Keratinocyte (primary cell): ENCODE measurements at regions not wholly inside any gene's neighbourhood (a gene's known extent, or its start where the extent isn't known, plus 50 kb on each side); places are given as distances from the start of the nearest gene placed in this dataset.

Source experiments
- DNase-seq: peaks from one replicate; pipeline ENCODE4 v3.0.0-alpha.2; 2011; ENCODE audit warnings: low read depth, missing footprints, low spot score
- FAIRE-seq: peaks from 2 replicates; lab custom pipeline; 2011; peaks lifted over from hg19 to GRCh38; lab: Jason Lieb, UNC
- H2AFZ ChIP-seq: 2 replicates; pipeline ENCODE4 v1.6.0; 2012; ENCODE audit warnings: low read length, control low read depth, inconsistent platforms; ENCODE audit not compliant: control insufficient read depth
- H3K27ac ChIP-seq: 2 replicates; pipeline ENCODE4 v1.5.1; 2011; ENCODE audit warnings: low read length; ENCODE audit not compliant: control insufficient read depth, insufficient read depth
- H3K27me3 ChIP-seq: 3 replicates; pipeline ENCODE4 v1.6.0; 2011; ENCODE audit warnings: low read length; ENCODE audit not compliant: control insufficient read depth, insufficient read depth; ENCODE audit errors: extremely low read depth
- H3K36me3 ChIP-seq, 2 experiments: 2 replicates in 1 of 2; 3 replicates in 1 of 2; pipeline ENCODE4 v1.5.1; 2011; ENCODE audit warnings: low read length in 2 of 2, mild to moderate bottlenecking in 1 of 2; ENCODE audit not compliant: control insufficient read depth in 2 of 2, insufficient read depth in 2 of 2; ENCODE audit errors: extremely low read depth in 1 of 2
- H3K4me1 ChIP-seq: 3 replicates; pipeline ENCODE4 v1.5.1; 2011; ENCODE audit warnings: low read length; ENCODE audit not compliant: control insufficient read depth, insufficient read depth; ENCODE audit errors: extremely low read depth
- H3K4me2 ChIP-seq: 3 replicates; pipeline ENCODE4 v1.6.0; 2011; ENCODE audit warnings: low read depth, low read length; ENCODE audit not compliant: control insufficient read depth, insufficient read depth; ENCODE audit errors: extremely low read depth
- H3K4me3 ChIP-seq, 3 experiments: fragments of 200-600 bp in 1 of 3; sonication (generic) in 1 of 3; 2 replicates in 2 of 3; 3 replicates in 1 of 3; pipeline ENCODE4 v1.5.1; 2011 to 2016; ENCODE audit warnings: low read length in 3 of 3, mild to moderate bottlenecking in 3 of 3, control low read depth in 2 of 3, inconsistent platforms in 1 of 3, low read depth in 1 of 3, mixed read lengths in 1 of 3, mixed run types in 1 of 3, moderate library complexity in 1 of 3; ENCODE audit not compliant: control insufficient read depth in 2 of 3, insufficient read depth in 2 of 3; ENCODE audit errors: extremely low read depth in 1 of 3
- H3K79me2 ChIP-seq: 2 replicates; pipeline ENCODE4 v1.6.0; 2012; ENCODE audit warnings: low read length; ENCODE audit not compliant: control insufficient read depth, insufficient read depth
- H3K9ac ChIP-seq: 3 replicates; pipeline ENCODE4 v1.6.0; 2011; ENCODE audit warnings: low read length; ENCODE audit not compliant: control insufficient read depth, insufficient read depth; ENCODE audit errors: extremely low read depth
- H3K9me1 ChIP-seq: 3 replicates; pipeline ENCODE4 v1.6.0; 2011; ENCODE audit warnings: low read length; ENCODE audit not compliant: control insufficient read depth, insufficient read depth; ENCODE audit errors: extremely low read depth
- H3K9me3 ChIP-seq: 2 replicates; pipeline ENCODE4 v1.5.1; 2012; ENCODE audit warnings: low read depth, low read length; ENCODE audit not compliant: control insufficient read depth
- H4K20me1 ChIP-seq: 3 replicates; pipeline ENCODE4 v1.6.0; 2011; ENCODE audit warnings: low read length; ENCODE audit not compliant: control insufficient read depth, insufficient read depth; ENCODE audit errors: extremely low read depth
- CTCF ChIP-seq, 3 experiments: IDR thresholded peaks in 1 of 3; conservative IDR thresholded peaks in 1 of 3; optimal IDR thresholded peaks in 1 of 3; 2 replicates in 2 of 3; 3 replicates in 1 of 3; pipeline versions ENCODE3 to v1.5.1; 2011; ENCODE audit warnings: low read length in 3 of 3, mild to moderate bottlenecking in 3 of 3, moderate library complexity in 2 of 3, control low read depth in 1 of 3, inconsistent platforms in 1 of 3; ENCODE audit not compliant: insufficient read depth in 2 of 3; ENCODE audit errors: extremely low read depth in 1 of 3
- EZH2 ChIP-seq: IDR thresholded peaks from one replicate; pipeline ENCODE4 v1.6.1; 2012; ENCODE audit warnings: inconsistent platforms, mild to moderate bottlenecking, low read length, moderate library complexity
- dilution Hi-C: fragments of 300-500 bp; cut with MboI; formaldehyde crosslinking; loops from one replicate; pipeline ENCODE4 v1.7.0; 2020; ENCODE audit warnings: low sequenced_read_pairs; ENCODE audit not compliant: extremely low pct_ligation_motif_present

- H3K27me3 ChIP-seq = no peaks in the 10 kb centered on the region
- H4K20me1 ChIP-seq = no peaks in the 10 kb centered on the region
- TF ChIP-seq EZH2 (no peak), CTCF (optimal IDR thresholded peaks at IDR 0.05 in 1 of 3, IDR thresholded peaks at IDR 0.05 in 1 of 3, conservative IDR thresholded peaks at IDR 0.05 in 1 of 3; ENCODE audit: extremely low read depth in 1 of 3, insufficient read depth in 2 of 3, low read length in 3 of 3) (no peak)
- H3K9ac ChIP-seq = no peak overlapping the region
- no peak overlapping the region for H2AFZ ChIP-seq
- no peak overlapping the region for H3K27ac ChIP-seq
- H3K79me2 ChIP-seq = no peaks in the 10 kb centered on the region
- no peak overlapping the region for H3K4me2 ChIP-seq
- peaks cover 23% of the 10 kb centered on the region for H3K9me3 ChIP-seq
- no peaks in the 10 kb centered on the region for H3K4me1 ChIP-seq
- H3K4me3 ChIP-seq = no peak overlapping the region
- no peaks in the 10 kb centered on the region for H3K9me1 ChIP-seq
- FAIRE-seq (no peak), DNase-seq (no peak)
- H3K36me3 ChIP-seq = no peaks in the 10 kb centered on the region
- dilution Hi-C loops = no loop called here
Observed at GRCh38 chr22:48632646-48633246, 1194.9 kb downstream of the BRD1 start.

GRCh38 chr22:48631288-48631863 is 1196.3 kb downstream of the BRD1 start:
- Histone ChIP-seq H3K27me3 (no peaks in the 10 kb centered on the region), H3K79me2 (no peaks in the 10 kb centered on the region), H3K4me3 (no peak overlapping the region), H3K4me1 (no peaks in the 10 kb centered on the region), H3K9ac (no peak overlapping the region), H3K9me1 (no peaks in the 10 kb centered on the region), H2AFZ (no peak overlapping the region), H3K36me3 (no peaks in the 10 kb centered on the region), H3K4me2 (no peak overlapping the region), H4K20me1 (no peaks in the 10 kb centered on the region), H3K27ac (no peak overlapping the region), H3K9me3 (peaks cover 19% of the 10 kb centered on the region)
- FAIRE-seq (no peak), DNase-seq (no peak)
- dilution Hi-C loops = no loop called here
- no peak for TF ChIP-seq CTCF (optimal IDR thresholded peaks at IDR 0.05 in 1 of 3, IDR thresholded peaks at IDR 0.05 in 1 of 3, conservative IDR thresholded peaks at IDR 0.05 in 1 of 3; ENCODE audit: extremely low read depth in 1 of 3, insufficient read depth in 2 of 3, low read length in 3 of 3)
